K562 (cell line): ENCODE measurements at regions not wholly inside any gene's neighbourhood (a gene's known extent, or its start where the extent isn't known, plus 50 kb on each side); places are given as distances from the start of the nearest gene placed in this dataset.

Experiments used
- ASH1L ChIP-seq: fragments of 450-650 bp; IDR thresholded peaks from 2 replicates; pipeline ENCODE4 v1.6.1; 2018; ENCODE audit warnings: borderline replicate concordance, mild to moderate bottlenecking, low read depth; ENCODE audit not compliant: partially characterized antibody
- CBFA2T2 ChIP-seq: fragments of 450-650 bp; conservative IDR thresholded peaks from 2 replicates; pipeline ENCODE4 v1.6.1; 2017; ENCODE audit warnings: mild to moderate bottlenecking
- CHCHD3 ChIP-seq: fragments of 250-450 bp; sonication (Bioruptor Pico); IDR thresholded peaks from 2 replicates; pipeline ENCODE4 v2.1.2; 2022; ENCODE audit warnings: mild to moderate bottlenecking
- HDGF ChIP-seq: fragments of 450-650 bp; IDR thresholded peaks from 2 replicates; pipeline ENCODE4 v1.6.1; 2016
- KLF10 ChIP-seq: fragments of 250-450 bp; sonication (Bioruptor Pico); IDR thresholded peaks from 2 replicates; pipeline ENCODE4 v1.6.1; 2021; ENCODE audit warnings: matching md5 sums
- NR2C2 ChIP-seq, 2 experiments: fragments of 200-800 bp in 1 of 2; sonication (Bioruptor generic) in 1 of 2; sonication (generic) in 1 of 2; formaldehyde crosslinking in 1 of 2; IDR thresholded peaks; 2 replicates each; pipeline versions ENCODE4 v1.6.1 to v1.8.0; 2016 to 2022; ENCODE audit warnings: mild to moderate bottlenecking in 1 of 2, missing compliant biosample characterization in 1 of 2, missing genetic modification characterization in 1 of 2, missing genetic modification reagents in 1 of 2
- RBM17 ChIP-seq: fragments of 200-400 bp; formaldehyde crosslinking; IDR thresholded peaks from 2 replicates; pipeline ENCODE4 v1.6.1; 2017; ENCODE audit warnings: low read depth, mild to moderate bottlenecking, low read length, borderline replicate concordance
- RBM39 ChIP-seq: fragments of 200-400 bp; formaldehyde crosslinking; optimal IDR thresholded peaks from 2 replicates; pipeline ENCODE3; 2018; ENCODE audit warnings: low read depth, low read length
- STAG1 ChIP-seq: sonication (generic); formaldehyde crosslinking; IDR thresholded peaks from 2 replicates; pipeline ENCODE4 v1.5.0; 2020; ENCODE audit warnings: missing genetic modification reagents, borderline replicate concordance
- XRCC5 ChIP-seq: fragments of 200-400 bp; formaldehyde crosslinking; IDR thresholded peaks from 2 replicates; pipeline ENCODE4 v1.6.1; 2017; ENCODE audit warnings: low read depth, mild to moderate bottlenecking, low read length
- ZNF561 ChIP-seq: fragments of 450-650 bp; formaldehyde crosslinking; conservative IDR thresholded peaks from 2 replicates; pipeline ENCODE4 v1.4.0; 2020; ENCODE audit warnings: mild to moderate bottlenecking, moderate library complexity
- TF ChIP-seq, protein P1 (sequence below): IDR thresholded peaks from 2 replicates; pipeline ENCODE4 v1.6.1; 2011; ENCODE audit warnings: borderline replicate concordance, low read depth, mild to moderate bottlenecking, moderate library complexity, low read length; ENCODE audit not compliant: insufficient read depth, poor library complexity, severe bottlenecking
- TF ChIP-seq, protein P2 (sequence below): fragments of 450-650 bp; conservative IDR thresholded peaks from 2 replicates; pipeline ENCODE4 v1.6.1; 2016; ENCODE audit warnings: missing genetic modification characterization, low read depth, mild to moderate bottlenecking, control low read depth, missing compliant biosample characterization
- TF ChIP-seq, protein P3 (sequence below): sonication (generic); formaldehyde crosslinking; IDR thresholded peaks from 2 replicates; pipeline ENCODE4 v1.8.1; 2023; ENCODE audit warnings: missing genetic modification reagents, mild to moderate bottlenecking, borderline replicate concordance
- TF ChIP-seq, protein P4 (sequence below): sonication (generic); formaldehyde crosslinking; IDR thresholded peaks from 2 replicates; pipeline ENCODE4 v1.8.0; 2023; ENCODE audit warnings: mild to moderate bottlenecking, missing genetic modification reagents

GRCh38 chr6:90459225-90459758, 127.6 kb downstream of the MAP3K7 start (continued):
- TF ChIP-seq ASH1L (no peak), KLF10 (CRISPR knock-in tag) (no peak), HDGF (no peak), CHCHD3 (no peak), RBM17 (no peak), NR2C2 (CRISPR knock-in tag; IDR thresholded peaks at IDR 0.05) (no peak), NR2C2 (tag; IDR thresholded peaks at IDR 0.05) (peak; percentile 14; the same call in 1 of the 2 replicates), STAG1 (CRISPR knock-in tag) (no peak), XRCC5 (no peak), ZNF561 (no peak), CBFA2T2 (no peak), RBM39 (no peak)
- TF ChIP-seq, protein P1, sequence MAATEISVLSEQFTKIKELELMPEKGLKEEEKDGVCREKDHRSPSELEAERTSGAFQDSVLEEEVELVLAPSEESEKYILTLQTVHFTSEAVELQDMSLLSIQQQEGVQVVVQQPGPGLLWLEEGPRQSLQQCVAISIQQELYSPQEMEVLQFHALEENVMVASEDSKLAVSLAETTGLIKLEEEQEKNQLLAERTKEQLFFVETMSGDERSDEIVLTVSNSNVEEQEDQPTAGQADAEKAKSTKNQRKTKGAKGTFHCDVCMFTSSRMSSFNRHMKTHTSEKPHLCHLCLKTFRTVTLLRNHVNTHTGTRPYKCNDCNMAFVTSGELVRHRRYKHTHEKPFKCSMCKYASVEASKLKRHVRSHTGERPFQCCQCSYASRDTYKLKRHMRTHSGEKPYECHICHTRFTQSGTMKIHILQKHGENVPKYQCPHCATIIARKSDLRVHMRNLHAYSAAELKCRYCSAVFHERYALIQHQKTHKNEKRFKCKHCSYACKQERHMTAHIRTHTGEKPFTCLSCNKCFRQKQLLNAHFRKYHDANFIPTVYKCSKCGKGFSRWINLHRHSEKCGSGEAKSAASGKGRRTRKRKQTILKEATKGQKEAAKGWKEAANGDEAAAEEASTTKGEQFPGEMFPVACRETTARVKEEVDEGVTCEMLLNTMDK: no peak
- TF ChIP-seq, protein P2, sequence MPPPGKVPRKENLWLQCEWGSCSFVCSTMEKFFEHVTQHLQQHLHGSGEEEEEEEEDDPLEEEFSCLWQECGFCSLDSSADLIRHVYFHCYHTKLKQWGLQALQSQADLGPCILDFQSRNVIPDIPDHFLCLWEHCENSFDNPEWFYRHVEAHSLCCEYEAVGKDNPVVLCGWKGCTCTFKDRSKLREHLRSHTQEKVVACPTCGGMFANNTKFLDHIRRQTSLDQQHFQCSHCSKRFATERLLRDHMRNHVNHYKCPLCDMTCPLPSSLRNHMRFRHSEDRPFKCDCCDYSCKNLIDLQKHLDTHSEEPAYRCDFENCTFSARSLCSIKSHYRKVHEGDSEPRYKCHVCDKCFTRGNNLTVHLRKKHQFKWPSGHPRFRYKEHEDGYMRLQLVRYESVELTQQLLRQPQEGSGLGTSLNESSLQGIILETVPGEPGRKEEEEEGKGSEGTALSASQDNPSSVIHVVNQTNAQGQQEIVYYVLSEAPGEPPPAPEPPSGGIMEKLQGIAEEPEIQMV (tag): 0 out of 2 replicates have a peak, but pooled peaks have one; percentile 39
- TF ChIP-seq, protein P3, sequence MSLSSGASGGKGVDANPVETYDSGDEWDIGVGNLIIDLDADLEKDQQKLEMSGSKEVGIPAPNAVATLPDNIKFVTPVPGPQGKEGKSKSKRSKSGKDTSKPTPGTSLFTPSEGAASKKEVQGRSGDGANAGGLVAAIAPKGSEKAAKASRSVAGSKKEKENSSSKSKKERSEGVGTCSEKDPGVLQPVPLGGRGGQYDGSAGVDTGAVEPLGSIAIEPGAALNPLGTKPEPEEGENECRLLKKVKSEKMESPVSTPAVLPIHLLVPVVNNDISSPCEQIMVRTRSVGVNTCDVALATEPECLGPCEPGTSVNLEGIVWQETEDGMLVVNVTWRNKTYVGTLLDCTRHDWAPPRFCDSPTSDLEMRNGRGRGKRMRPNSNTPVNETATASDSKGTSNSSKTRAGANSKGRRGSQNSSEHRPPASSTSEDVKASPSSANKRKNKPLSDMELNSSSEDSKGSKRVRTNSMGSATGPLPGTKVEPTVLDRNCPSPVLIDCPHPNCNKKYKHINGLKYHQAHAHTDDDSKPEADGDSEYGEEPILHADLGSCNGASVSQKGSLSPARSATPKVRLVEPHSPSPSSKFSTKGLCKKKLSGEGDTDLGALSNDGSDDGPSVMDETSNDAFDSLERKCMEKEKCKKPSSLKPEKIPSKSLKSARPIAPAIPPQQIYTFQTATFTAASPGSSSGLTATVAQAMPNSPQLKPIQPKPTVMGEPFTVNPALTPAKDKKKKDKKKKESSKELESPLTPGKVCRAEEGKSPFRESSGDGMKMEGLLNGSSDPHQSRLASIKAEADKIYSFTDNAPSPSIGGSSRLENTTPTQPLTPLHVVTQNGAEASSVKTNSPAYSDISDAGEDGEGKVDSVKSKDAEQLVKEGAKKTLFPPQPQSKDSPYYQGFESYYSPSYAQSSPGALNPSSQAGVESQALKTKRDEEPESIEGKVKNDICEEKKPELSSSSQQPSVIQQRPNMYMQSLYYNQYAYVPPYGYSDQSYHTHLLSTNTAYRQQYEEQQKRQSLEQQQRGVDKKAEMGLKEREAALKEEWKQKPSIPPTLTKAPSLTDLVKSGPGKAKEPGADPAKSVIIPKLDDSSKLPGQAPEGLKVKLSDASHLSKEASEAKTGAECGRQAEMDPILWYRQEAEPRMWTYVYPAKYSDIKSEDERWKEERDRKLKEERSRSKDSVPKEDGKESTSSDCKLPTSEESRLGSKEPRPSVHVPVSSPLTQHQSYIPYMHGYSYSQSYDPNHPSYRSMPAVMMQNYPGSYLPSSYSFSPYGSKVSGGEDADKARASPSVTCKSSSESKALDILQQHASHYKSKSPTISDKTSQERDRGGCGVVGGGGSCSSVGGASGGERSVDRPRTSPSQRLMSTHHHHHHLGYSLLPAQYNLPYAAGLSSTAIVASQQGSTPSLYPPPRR (CRISPR knock-in tag): no peak
- TF ChIP-seq, protein P4, sequence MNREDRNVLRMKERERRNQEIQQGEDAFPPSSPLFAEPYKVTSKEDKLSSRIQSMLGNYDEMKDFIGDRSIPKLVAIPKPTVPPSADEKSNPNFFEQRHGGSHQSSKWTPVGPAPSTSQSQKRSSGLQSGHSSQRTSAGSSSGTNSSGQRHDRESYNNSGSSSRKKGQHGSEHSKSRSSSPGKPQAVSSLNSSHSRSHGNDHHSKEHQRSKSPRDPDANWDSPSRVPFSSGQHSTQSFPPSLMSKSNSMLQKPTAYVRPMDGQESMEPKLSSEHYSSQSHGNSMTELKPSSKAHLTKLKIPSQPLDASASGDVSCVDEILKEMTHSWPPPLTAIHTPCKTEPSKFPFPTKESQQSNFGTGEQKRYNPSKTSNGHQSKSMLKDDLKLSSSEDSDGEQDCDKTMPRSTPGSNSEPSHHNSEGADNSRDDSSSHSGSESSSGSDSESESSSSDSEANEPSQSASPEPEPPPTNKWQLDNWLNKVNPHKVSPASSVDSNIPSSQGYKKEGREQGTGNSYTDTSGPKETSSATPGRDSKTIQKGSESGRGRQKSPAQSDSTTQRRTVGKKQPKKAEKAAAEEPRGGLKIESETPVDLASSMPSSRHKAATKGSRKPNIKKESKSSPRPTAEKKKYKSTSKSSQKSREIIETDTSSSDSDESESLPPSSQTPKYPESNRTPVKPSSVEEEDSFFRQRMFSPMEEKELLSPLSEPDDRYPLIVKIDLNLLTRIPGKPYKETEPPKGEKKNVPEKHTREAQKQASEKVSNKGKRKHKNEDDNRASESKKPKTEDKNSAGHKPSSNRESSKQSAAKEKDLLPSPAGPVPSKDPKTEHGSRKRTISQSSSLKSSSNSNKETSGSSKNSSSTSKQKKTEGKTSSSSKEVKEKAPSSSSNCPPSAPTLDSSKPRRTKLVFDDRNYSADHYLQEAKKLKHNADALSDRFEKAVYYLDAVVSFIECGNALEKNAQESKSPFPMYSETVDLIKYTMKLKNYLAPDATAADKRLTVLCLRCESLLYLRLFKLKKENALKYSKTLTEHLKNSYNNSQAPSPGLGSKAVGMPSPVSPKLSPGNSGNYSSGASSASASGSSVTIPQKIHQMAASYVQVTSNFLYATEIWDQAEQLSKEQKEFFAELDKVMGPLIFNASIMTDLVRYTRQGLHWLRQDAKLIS (CRISPR knock-in tag): no peak; the same call in 1 of the 2 replicates
